WTC11 (cell line): ENCODE measurements at regions not wholly inside any gene's neighbourhood (a gene's known extent, or its start where the extent isn't known, plus 50 kb on each side); places are given as distances from the start of the nearest gene placed in this dataset.

Experiments
- ATAC-seq: fragments of 200-7000 bp; cut with Tn5 transposase; 2 replicates; pipeline ENCODE4 v1.10.0; 2021; ENCODE audit warnings: mild to moderate bottlenecking, moderate library complexity
- CTCF ChIA-PET: fragments of 300-600 bp; sonication (Branson Sonifier 250); formaldehyde crosslinking; loops from one replicate; lab custom pipeline; 2021; ENCODE audit warnings: antibody characterized with exemption; lab: Charles Lee
- POLR2A ChIA-PET: fragments of 350-600 bp; sonication (Branson Sonifier 250); formaldehyde crosslinking; loops from one replicate; lab custom pipeline; 2021; ENCODE audit warnings: antibody characterized with exemption; lab: Charles Lee
- DNase-seq: peaks from one replicate; pipeline ENCODE4 v3.0.0; 2021; ENCODE audit warnings: low spot score
- H3K27ac Mint-ChIP-seq: 2 replicates; pipeline ENCODE4 v1.8.0; 2021; ENCODE audit warnings: mixed read lengths
- H3K27me3 Mint-ChIP-seq: 2 replicates; pipeline ENCODE4 v1.8.0; 2021; ENCODE audit warnings: low read depth, mild to moderate bottlenecking, moderate library complexity, mixed read lengths
- H3K36me3 Mint-ChIP-seq: 2 replicates; pipeline ENCODE4 v1.8.0; 2021; ENCODE audit warnings: mixed read lengths
- H3K4me1 Mint-ChIP-seq: 2 replicates; pipeline ENCODE4 v1.8.0; 2022; ENCODE audit warnings: mixed read lengths
- H3K4me3 Mint-ChIP-seq: 2 replicates; pipeline ENCODE4 v1.8.0; 2021; ENCODE audit warnings: mild to moderate bottlenecking, moderate library complexity, mixed read lengths
- H3K9me3 Mint-ChIP-seq: 2 replicates; pipeline ENCODE4 v1.8.0; 2021; ENCODE audit warnings: mixed read lengths
- ATF1 ChIP-seq: sonication (generic); formaldehyde crosslinking; IDR thresholded peaks from 2 replicates; pipeline ENCODE4 v1.8.1; 2023; ENCODE audit warnings: mild to moderate bottlenecking, moderate library complexity, missing genetic modification reagents
- ETV6 ChIP-seq: sonication (generic); formaldehyde crosslinking; IDR thresholded peaks from 2 replicates; pipeline ENCODE4 v1.8.1; 2022; ENCODE audit warnings: mild to moderate bottlenecking, missing genetic modification reagents
- GABPB1 ChIP-seq: sonication (generic); formaldehyde crosslinking; IDR thresholded peaks from 2 replicates; pipeline ENCODE4 v1.8.1; 2023; ENCODE audit warnings: mild to moderate bottlenecking, missing genetic modification reagents
- GTF2I ChIP-seq: fragments of 250-450 bp; sonication (Bioruptor Pico); conservative IDR thresholded peaks from 2 replicates; pipeline ENCODE4 v1.4.0; 2021; ENCODE audit warnings: mild to moderate bottlenecking
- IRF1 ChIP-seq: sonication (generic); formaldehyde crosslinking; IDR thresholded peaks from 2 replicates; pipeline ENCODE4 v1.8.0; 2023; ENCODE audit warnings: missing genetic modification reagents
- JUN ChIP-seq: sonication (generic); formaldehyde crosslinking; IDR thresholded peaks from 2 replicates; pipeline ENCODE4 v1.8.0; 2023; ENCODE audit warnings: mild to moderate bottlenecking, missing genetic modification reagents
- MLX ChIP-seq: sonication (generic); formaldehyde crosslinking; IDR thresholded peaks from 2 replicates; pipeline ENCODE4 v1.8.1; 2023; ENCODE audit warnings: mild to moderate bottlenecking, missing genetic modification reagents, moderate library complexity
- MYBL2 ChIP-seq: sonication (generic); formaldehyde crosslinking; IDR thresholded peaks from 2 replicates; pipeline ENCODE4 v1.8.1; 2023; ENCODE audit warnings: mild to moderate bottlenecking, moderate library complexity, missing genetic modification reagents
- NR1H2 ChIP-seq: sonication (generic); formaldehyde crosslinking; IDR thresholded peaks from 2 replicates; pipeline ENCODE4 v1.9.0; 2021; ENCODE audit warnings: mild to moderate bottlenecking, moderate library complexity, missing genetic modification reagents
- PREB ChIP-seq: sonication (generic); formaldehyde crosslinking; IDR thresholded peaks from 2 replicates; pipeline ENCODE4 v1.8.1; 2022; ENCODE audit warnings: mild to moderate bottlenecking, missing genetic modification reagents, moderate library complexity, borderline replicate concordance
- PRRX2 ChIP-seq: fragments of 250-450 bp; sonication (Bioruptor Pico); IDR thresholded peaks from 2 replicates; pipeline ENCODE4 v1.8.0; 2021; ENCODE audit warnings: mild to moderate bottlenecking
- SP1 ChIP-seq: sonication (generic); formaldehyde crosslinking; conservative IDR thresholded peaks from 2 replicates; pipeline ENCODE4 v1.8.1; 2022; ENCODE audit warnings: missing genetic modification reagents
- TEAD4 ChIP-seq: sonication (generic); formaldehyde crosslinking; IDR thresholded peaks from 2 replicates; pipeline ENCODE4 v1.8.0; 2022; ENCODE audit warnings: mild to moderate bottlenecking, missing genetic modification reagents
- TP53 ChIP-seq: sonication (generic); formaldehyde crosslinking; IDR thresholded peaks from 2 replicates; pipeline ENCODE4 v1.8.1; 2023; ENCODE audit warnings: mild to moderate bottlenecking, missing genetic modification reagents
- USF2 ChIP-seq: sonication (generic); formaldehyde crosslinking; IDR thresholded peaks from 2 replicates; pipeline ENCODE4 v1.8.1; 2023; ENCODE audit warnings: mild to moderate bottlenecking, missing genetic modification reagents, moderate library complexity
- ZNF121 ChIP-seq: sonication (generic); formaldehyde crosslinking; IDR thresholded peaks from 2 replicates; pipeline ENCODE4 v1.8.0; 2023; ENCODE audit warnings: missing genetic modification reagents
- ZNF396 ChIP-seq: fragments of 250-450 bp; sonication (Bioruptor Pico); IDR thresholded peaks from 2 replicates; pipeline ENCODE4 v1.8.0; 2021; ENCODE audit warnings: mild to moderate bottlenecking, moderate library complexity, borderline replicate concordance
- ZNF671 ChIP-seq: fragments of 250-450 bp; sonication (Bioruptor Pico); IDR thresholded peaks from 2 replicates; pipeline ENCODE4 v1.8.0; 2021; ENCODE audit warnings: mild to moderate bottlenecking
- ZSCAN18 ChIP-seq: fragments of 250-450 bp; sonication (Bioruptor Pico); IDR thresholded peaks from 2 replicates; pipeline ENCODE4 v2.1.2; 2022; ENCODE audit warnings: mild to moderate bottlenecking, moderate library complexity
- TF ChIP-seq, protein P1 (sequence below): sonication (generic); formaldehyde crosslinking; IDR thresholded peaks from 2 replicates; pipeline ENCODE4 v1.8.1; 2022; ENCODE audit warnings: missing genetic modification reagents, borderline replicate concordance
- TF ChIP-seq, protein P2 (sequence below): sonication (generic); formaldehyde crosslinking; IDR thresholded peaks from 2 replicates; pipeline ENCODE4 v1.8.0; 2022; ENCODE audit warnings: mild to moderate bottlenecking, missing genetic modification reagents
- TF ChIP-seq, protein P3 (sequence below): fragments of 250-450 bp; sonication (Bioruptor Pico); conservative IDR thresholded peaks from 2 replicates; pipeline ENCODE4 v1.9.0; 2021; ENCODE audit warnings: mild to moderate bottlenecking
- TF ChIP-seq, protein P4 (sequence below): sonication (generic); formaldehyde crosslinking; IDR thresholded peaks from 2 replicates; pipeline ENCODE4 v1.8.1; 2022; ENCODE audit warnings: low read depth, mild to moderate bottlenecking, moderate library complexity, missing genetic modification reagents, borderline replicate concordance

GRCh38 chr10:10213237-10213636, 804.4 kb upstream of the CELF2 start (continued):
- TF ChIP-seq ZNF671 (CRISPR knock-in tag): no peak
- TF ChIP-seq TP53 (CRISPR knock-in tag): no peak
- TF ChIP-seq, protein P1, sequence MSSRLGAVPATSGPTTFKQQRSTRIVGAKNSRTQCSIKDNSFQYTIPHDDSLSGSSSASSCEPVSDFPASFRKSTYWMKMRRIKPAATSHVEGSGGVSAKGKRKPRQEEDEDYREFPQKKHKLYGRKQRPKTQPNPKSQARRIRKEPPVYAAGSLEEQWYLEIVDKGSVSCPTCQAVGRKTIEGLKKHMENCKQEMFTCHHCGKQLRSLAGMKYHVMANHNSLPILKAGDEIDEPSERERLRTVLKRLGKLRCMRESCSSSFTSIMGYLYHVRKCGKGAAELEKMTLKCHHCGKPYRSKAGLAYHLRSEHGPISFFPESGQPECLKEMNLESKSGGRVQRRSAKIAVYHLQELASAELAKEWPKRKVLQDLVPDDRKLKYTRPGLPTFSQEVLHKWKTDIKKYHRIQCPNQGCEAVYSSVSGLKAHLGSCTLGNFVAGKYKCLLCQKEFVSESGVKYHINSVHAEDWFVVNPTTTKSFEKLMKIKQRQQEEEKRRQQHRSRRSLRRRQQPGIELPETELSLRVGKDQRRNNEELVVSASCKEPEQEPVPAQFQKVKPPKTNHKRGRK: no peak
- no peak for TF ChIP-seq IRF1 (CRISPR knock-in tag)
- no peak for TF ChIP-seq MLX
- no peak for TF ChIP-seq GTF2I (CRISPR knock-in tag)
- TF ChIP-seq, protein P2, sequence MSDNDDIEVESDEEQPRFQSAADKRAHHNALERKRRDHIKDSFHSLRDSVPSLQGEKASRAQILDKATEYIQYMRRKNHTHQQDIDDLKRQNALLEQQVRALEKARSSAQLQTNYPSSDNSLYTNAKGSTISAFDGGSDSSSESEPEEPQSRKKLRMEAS (CRISPR knock-in tag): no peak
- TF ChIP-seq ZNF396: no peak

DNA sequence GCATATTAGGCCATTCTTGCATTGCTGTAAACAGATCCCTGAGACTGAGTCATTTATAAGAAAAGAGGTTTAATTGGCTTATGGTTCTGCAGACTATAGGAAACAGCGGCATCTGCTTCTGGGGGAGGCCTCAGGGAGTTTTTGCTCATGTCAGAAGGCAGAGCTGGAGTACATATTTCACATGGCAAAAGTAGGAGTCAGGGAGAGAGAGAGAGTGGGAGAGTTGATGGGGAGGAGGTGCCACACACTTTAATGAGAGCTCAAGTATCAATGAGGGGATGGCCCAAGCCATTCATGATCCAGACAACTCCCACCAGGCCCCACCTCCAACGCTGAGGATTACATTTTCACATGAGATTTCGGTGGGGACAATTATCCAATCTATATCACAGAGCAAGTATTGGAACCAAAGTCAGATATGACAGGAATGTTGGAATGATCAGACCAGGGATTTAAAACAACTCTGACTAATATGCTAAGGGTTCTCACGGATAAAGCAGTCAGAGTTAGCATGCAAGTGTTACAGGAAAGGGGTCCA, 795.3 kb upstream of the CELF2 start:
- no peak for DNase-seq
- no peak for ATAC-seq
- TF ChIP-seq TEAD4: no peak
- TF ChIP-seq JUN: no peak
- TF ChIP-seq USF2: no peak
- TF ChIP-seq, protein P3, sequence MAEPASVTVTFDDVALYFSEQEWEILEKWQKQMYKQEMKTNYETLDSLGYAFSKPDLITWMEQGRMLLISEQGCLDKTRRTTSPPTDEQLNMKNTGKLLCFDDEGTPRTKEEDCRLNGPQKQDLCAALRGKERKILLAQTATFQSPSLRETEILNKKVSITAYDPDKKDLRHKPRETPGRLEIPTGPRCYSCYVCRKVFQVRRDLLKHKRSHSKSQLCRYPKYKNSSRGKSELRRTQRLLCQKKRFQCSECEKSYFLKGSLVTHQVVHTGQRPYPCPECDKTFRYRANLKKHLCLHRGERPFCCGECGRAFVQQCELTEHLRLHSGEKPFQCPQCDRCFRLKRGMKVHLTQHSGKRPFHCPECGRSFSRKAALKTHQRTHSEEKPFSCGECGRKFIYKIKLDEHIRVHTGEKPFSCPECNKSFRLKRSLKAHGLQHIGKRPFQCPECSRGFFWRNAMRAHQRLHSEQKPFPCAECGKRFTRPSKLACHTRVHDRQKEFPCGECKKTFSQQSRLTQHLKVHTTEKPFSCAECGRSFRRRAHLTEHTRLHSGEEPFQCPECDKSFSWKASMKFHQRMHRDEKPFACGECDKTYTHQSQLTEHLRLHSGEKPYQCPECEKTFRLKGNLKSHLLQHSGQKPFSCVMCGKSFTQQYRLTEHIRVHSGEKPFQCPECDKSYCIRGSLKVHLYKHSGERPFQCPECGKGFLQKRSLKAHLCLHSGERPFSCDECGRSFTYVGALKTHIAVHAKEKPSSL (CRISPR knock-in tag): no peak
- TF ChIP-seq PRRX2 (CRISPR knock-in tag): no peak
- no peak for TF ChIP-seq MYBL2
- no peak for TF ChIP-seq NR1H2 (CRISPR knock-in tag)
- no peak for TF ChIP-seq ETV6
- TF ChIP-seq PREB: no peak
- TF ChIP-seq, protein P4, sequence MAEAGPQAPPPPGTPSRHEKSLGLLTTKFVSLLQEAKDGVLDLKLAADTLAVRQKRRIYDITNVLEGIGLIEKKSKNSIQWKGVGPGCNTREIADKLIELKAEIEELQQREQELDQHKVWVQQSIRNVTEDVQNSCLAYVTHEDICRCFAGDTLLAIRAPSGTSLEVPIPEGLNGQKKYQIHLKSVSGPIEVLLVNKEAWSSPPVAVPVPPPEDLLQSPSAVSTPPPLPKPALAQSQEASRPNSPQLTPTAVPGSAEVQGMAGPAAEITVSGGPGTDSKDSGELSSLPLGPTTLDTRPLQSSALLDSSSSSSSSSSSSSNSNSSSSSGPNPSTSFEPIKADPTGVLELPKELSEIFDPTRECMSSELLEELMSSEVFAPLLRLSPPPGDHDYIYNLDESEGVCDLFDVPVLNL (CRISPR knock-in tag): no peak
- no peak for TF ChIP-seq SP1 (CRISPR knock-in tag)
- TF ChIP-seq GABPB1 (CRISPR knock-in tag): no peak
- TF ChIP-seq MLX: no peak
- TF ChIP-seq ZSCAN18: no peak
- TF ChIP-seq ZNF121 (CRISPR knock-in tag): no peak
- TF ChIP-seq ATF1 (CRISPR knock-in tag): no peak
- no peak for TF ChIP-seq ZNF671 (CRISPR knock-in tag)
- TF ChIP-seq, all 79 proteins: peak for 0
- Mint-ChIP-seq H3K4me3 (no peak overlapping the region), H3K27ac (no peak overlapping the region), H3K27me3 (no peaks in the 10 kb centered on the region), H3K36me3 (peaks cover 7% of the 10 kb centered on the region), H3K9me3 (peaks cover 14% of the 10 kb centered on the region), H3K4me1 (peaks cover 13% of the 10 kb centered on the region; the same call in 1 of the 2 replicates)
- CTCF ChIA-PET: no interaction called here
- POLR2A ChIA-PET: no interaction called here
